Mucosa of descending colon (tissue), 3 donors: ENCODE measurements at regions not wholly inside any gene's neighbourhood (a gene's known extent, or its start where the extent isn't known, plus 50 kb on each side); places are given as distances from the start of the nearest gene placed in this dataset.
A peak's percentile ranks its signal among the peaks of the same experiment; 100 is the strongest.
"Not testable (repeated sequence)": the region's sequence is repeated elsewhere in the genome, so short reads cannot be mapped to it uniquely, and the experiment has no call there.

Experiments
- ATAC-seq: fragments of 200-7000 bp; cut with Tn5 transposase; one replicate; pipeline ENCODE4 v1.9.1; 2020; ENCODE audit warnings: mild to moderate bottlenecking, moderate library complexity
- DNase-seq, 3 donors: peaks; one replicate each; pipeline ENCODE4 v3.0.0-alpha.2; 2020
- H3K36me3 ChIP-seq: fragments of 200-600 bp; one replicate; pipeline ENCODE4 v1.8.0; 2021; ENCODE audit warnings: low read depth, mild to moderate bottlenecking
- H3K4me1 ChIP-seq: fragments of 200-600 bp; one replicate; pipeline ENCODE4 v1.8.0; 2021; ENCODE audit warnings: low read depth, mild to moderate bottlenecking
- H3K4me3 ChIP-seq: fragments of 200-600 bp; one replicate; pipeline ENCODE4 v1.8.0; 2021; ENCODE audit warnings: mild to moderate bottlenecking
- H3K9me3 ChIP-seq: fragments of 200-600 bp; one replicate; pipeline ENCODE4 v1.8.0; 2021; ENCODE audit warnings: mild to moderate bottlenecking
- CTCF ChIP-seq: fragments of 200-600 bp; IDR thresholded peaks from one replicate; pipeline ENCODE4 v1.8.0; 2022; ENCODE audit warnings: antibody characterized with exemption, mild to moderate bottlenecking
- intact Hi-C, 2 donors: fragments of 100-400 bp; cut with DNase I in 1 of 2; cut with micrococcal nuclease in 1 of 2; formaldehyde crosslinking; loops; one replicate each; pipeline versions ENCODE4 v1.11.0 to v1.11.1; 2022; cut with DNase I, micrococcal nuclease
- donor health status: DM: no; HTN: no; CAD: no; lungs with moderate emphysema.
- donor health status: DM: no; HTN: no; CAD: no.
- donor health status: DM: no; HTN: yes; CAD: no.

GRCh38 chr9:97220894-97221477, 86.5 kb upstream of the CCDC180 start:
- peak; percentile 17 for ATAC-seq

GRCh38 chr9:97220396-97220795, 87.1 kb upstream of the CCDC180 start:
- ATAC-seq, H3K9me3 ChIP-seq, H3K4me3 ChIP-seq, H3K36me3 ChIP-seq, intact Hi-C loops, DNase-seq: not testable (repeated sequence)
- peaks cover 10% of the 10 kb centered on the region for H3K4me1 ChIP-seq

More at GRCh38 chr9:97220894-97221477, 86.5 kb upstream of the CCDC180 start:
- Histone ChIP-seq H3K4me3 (no peak overlapping the region), H3K4me1 (peaks cover 10% of the 10 kb centered on the region), H3K9me3 (no peaks in the 10 kb centered on the region), H3K36me3 (no peaks in the 10 kb centered on the region)
- no peak for TF ChIP-seq CTCF
- intact Hi-C loops = no loop called here
- no peak for DNase-seq

GRCh38 chr9:97219443-97220140, 87.9 kb upstream of the CCDC180 start:
- H3K9me3 ChIP-seq, ATAC-seq, H3K4me3 ChIP-seq, H3K36me3 ChIP-seq, intact Hi-C loops, DNase-seq: not testable (repeated sequence)
- peaks cover 10% of the 10 kb centered on the region for H3K4me1 ChIP-seq

- intact Hi-C loops, H3K9me3 ChIP-seq, ATAC-seq, H3K4me1 ChIP-seq, DNase-seq, H3K36me3 ChIP-seq, H3K4me3 ChIP-seq: not testable (repeated sequence)
Observed at GRCh38 chr9:97215127-97215526, 92.3 kb upstream of the CCDC180 start.

- H3K4me3 ChIP-seq, intact Hi-C loops, DNase-seq, H3K9me3 ChIP-seq, ATAC-seq, H3K4me1 ChIP-seq, H3K36me3 ChIP-seq: not testable (repeated sequence)
Observed at GRCh38 chr9:97214556-97214955, 92.9 kb upstream of the CCDC180 start.

- H3K9me3 ChIP-seq, DNase-seq, H3K4me1 ChIP-seq, intact Hi-C loops, H3K4me3 ChIP-seq, H3K36me3 ChIP-seq: not testable (repeated sequence)
- ATAC-seq = peak; percentile 50
Observed at GRCh38 chr9:97199683-97200082, 107.8 kb upstream of the CCDC180 start.

GRCh38 chr9:97193767-97194166, 113.7 kb upstream of the CCDC180 start:
- ATAC-seq, DNase-seq, H3K36me3 ChIP-seq, intact Hi-C loops, H3K4me3 ChIP-seq, H3K9me3 ChIP-seq, H3K4me1 ChIP-seq: not testable (repeated sequence)

GRCh38 chr9:97188545-97188944, 118.9 kb upstream of the CCDC180 start:
- no peaks in the 10 kb centered on the region for H3K36me3 ChIP-seq
- DNase-seq (no peak), ATAC-seq (no peak)
- H3K9me3 ChIP-seq = no peaks in the 10 kb centered on the region
- no peaks in the 10 kb centered on the region for H3K4me1 ChIP-seq
- H3K4me3 ChIP-seq = no peak overlapping the region
- intact Hi-C loops = no loop called here
- no peak for TF ChIP-seq CTCF

- ATAC-seq, intact Hi-C loops, H3K4me3 ChIP-seq, H3K9me3 ChIP-seq, H3K4me1 ChIP-seq, H3K36me3 ChIP-seq, DNase-seq: not testable (repeated sequence)
Observed at GRCh38 chr9:97187706-97188105, 119.8 kb upstream of the CCDC180 start.
